ENCODE measurements at regions not wholly inside any gene's neighbourhood (a gene's known extent, or its start where the extent isn't known, plus 50 kb on each side); places are given as distances from the start of the nearest gene placed in this dataset.
"Not testable (repeated sequence)": the region's sequence is repeated elsewhere in the genome, so short reads cannot be mapped to it uniquely, and the experiment has no call there.

DNA sequence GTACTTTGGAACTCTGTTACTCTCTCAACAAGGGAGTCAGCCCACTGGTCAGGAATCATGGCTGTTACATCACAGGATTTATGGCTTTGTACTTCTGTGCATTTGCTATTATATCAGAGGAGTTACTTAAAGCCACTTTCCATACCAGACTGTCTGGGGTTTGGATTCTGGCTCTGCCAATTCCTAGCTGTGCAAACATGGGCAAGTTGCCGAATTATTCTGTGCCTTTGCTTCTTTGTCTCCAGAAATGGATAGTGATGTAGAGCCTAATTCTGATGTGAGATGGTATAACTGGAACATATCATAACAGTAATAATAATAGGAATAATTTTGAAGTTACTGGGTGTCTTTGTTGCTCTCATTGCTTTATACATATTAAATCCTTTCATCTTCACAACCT is 1047.3 kb upstream of the SEMA6A start:
- Histone ChIP-seq H3K4me1 (ENCODE audit: insufficient read depth, insufficient read length) (no peaks in the 10 kb centered on the region), H3K36me3 (ENCODE audit: insufficient read depth, insufficient read length, low read length) (no peaks in the 10 kb centered on the region), H3K27me3 (ENCODE audit: insufficient read depth, insufficient read length) (no peaks in the 10 kb centered on the region), H3K9me3 (ENCODE audit: insufficient read depth, low read length) (no peaks in the 10 kb centered on the region), H3K9ac (ENCODE audit: insufficient read length, low read depth) (no peak overlapping the region), H3K4me3 (ENCODE audit: insufficient read length, low read depth) (no peak overlapping the region)
- TF ChIP-seq SUZ12 (IDR thresholded peaks at IDR 0.05; ENCODE audit: extremely low read depth, insufficient read depth, insufficient read length) (no peak), YY1 (IDR thresholded peaks at IDR 0.05; ENCODE audit: insufficient read depth, insufficient read length) (no peak), ZNF274 (IDR thresholded peaks at IDR 0.05; ENCODE audit: low read depth, low read length) (no peak)
- DNase-seq (ENCODE audit: low read depth, low spot score): no peak

DNA sequence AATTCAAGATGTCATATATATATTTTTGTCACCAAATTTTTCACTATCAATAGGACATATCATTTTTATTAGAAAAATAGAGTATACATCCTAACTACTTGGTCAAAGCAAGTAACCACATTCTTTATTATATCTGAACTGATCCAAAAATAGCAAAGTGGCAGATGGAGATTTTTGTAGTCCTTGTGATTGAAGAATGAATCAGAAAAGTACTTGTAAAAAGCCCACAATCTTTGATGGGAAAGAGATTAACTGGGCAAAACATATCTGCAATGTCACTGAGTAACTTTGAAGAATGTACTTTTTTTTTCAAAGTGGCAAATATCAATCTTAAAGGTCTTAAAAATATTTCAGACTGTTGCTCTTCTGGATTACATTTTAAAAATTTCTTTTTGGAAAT is 1040.6 kb upstream of the SEMA6A start:
- Histone ChIP-seq H3K9ac (ENCODE audit: insufficient read length, low read depth) (no peak overlapping the region), H3K36me3 (ENCODE audit: insufficient read depth, insufficient read length, low read length) (no peaks in the 10 kb centered on the region), H3K4me3 (ENCODE audit: insufficient read length, low read depth) (no peak overlapping the region), H3K9me3 (ENCODE audit: insufficient read depth, low read length) (no peaks in the 10 kb centered on the region), H3K4me1 (ENCODE audit: insufficient read depth, insufficient read length) (no peaks in the 10 kb centered on the region), H3K27me3 (ENCODE audit: insufficient read depth, insufficient read length) (no peaks in the 10 kb centered on the region)
- DNase-seq (ENCODE audit: low read depth, low spot score): no peak
- no peak for TF ChIP-seq YY1 (IDR thresholded peaks at IDR 0.05; ENCODE audit: insufficient read depth, insufficient read length)
- no peak for TF ChIP-seq ZNF274 (IDR thresholded peaks at IDR 0.05; ENCODE audit: low read depth, low read length)
- no peak for TF ChIP-seq SUZ12 (IDR thresholded peaks at IDR 0.05; ENCODE audit: extremely low read depth, insufficient read depth, insufficient read length)

DNA sequence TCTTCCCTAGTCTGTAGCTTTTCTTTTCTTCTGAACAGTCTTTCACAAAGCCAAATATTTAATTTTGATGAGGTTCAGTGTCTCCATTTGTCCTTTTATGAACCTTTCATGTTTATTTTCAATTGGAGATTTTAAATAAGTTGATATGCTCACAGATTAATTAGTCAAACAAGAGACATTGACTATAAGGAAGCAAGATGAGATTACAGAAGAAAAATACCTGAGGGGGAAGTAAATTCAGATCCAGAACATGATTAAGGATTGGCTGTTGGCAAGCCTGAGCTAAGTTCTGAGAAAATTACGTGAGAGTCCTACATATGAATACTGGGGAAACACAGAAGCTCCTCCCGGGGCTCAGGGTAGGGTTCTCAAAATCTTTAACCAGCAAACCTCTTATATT is 1039.8 kb upstream of the SEMA6A start:
- no peaks in the 10 kb centered on the region for H3K27me3 ChIP-seq (ENCODE audit: insufficient read depth, insufficient read length)
- no peak for TF ChIP-seq YY1 (IDR thresholded peaks at IDR 0.05; ENCODE audit: insufficient read depth, insufficient read length)
- no peak for TF ChIP-seq ZNF274 (IDR thresholded peaks at IDR 0.05; ENCODE audit: low read depth, low read length)
- TF ChIP-seq SUZ12 (IDR thresholded peaks at IDR 0.05; ENCODE audit: extremely low read depth, insufficient read depth, insufficient read length): no peak

DNA sequence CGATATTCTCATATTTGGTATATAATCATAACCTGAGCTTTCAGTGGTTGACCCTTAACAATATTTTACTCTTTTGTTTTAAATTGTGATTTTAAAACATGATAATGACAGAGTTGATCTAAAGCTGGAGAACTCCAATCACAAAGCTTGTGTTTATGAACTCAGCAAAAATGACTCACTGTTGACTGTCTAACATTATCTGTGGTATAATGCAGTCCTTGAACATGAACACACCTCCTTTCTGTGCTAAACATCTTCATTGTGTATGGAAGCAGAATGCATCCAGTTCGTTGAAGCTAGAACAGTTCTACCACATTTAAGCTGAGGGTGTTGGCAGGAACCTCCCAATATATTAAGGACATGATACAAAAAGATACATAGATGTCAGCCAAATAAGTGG is 1030.2 kb upstream of the SEMA6A start:
- no peak for TF ChIP-seq YY1 (IDR thresholded peaks at IDR 0.05; ENCODE audit: insufficient read depth, insufficient read length)
- no peak for TF ChIP-seq SUZ12 (IDR thresholded peaks at IDR 0.05; ENCODE audit: extremely low read depth, insufficient read depth, insufficient read length)
- TF ChIP-seq ZNF274 (IDR thresholded peaks at IDR 0.05; ENCODE audit: low read depth, low read length): no peak
- H3K4me3 ChIP-seq (ENCODE audit: insufficient read length, low read depth): no peak overlapping the region
- H3K9me3 ChIP-seq (ENCODE audit: insufficient read depth, low read length): no peaks in the 10 kb centered on the region
- no peaks in the 10 kb centered on the region for H3K36me3 ChIP-seq (ENCODE audit: insufficient read depth, insufficient read length, low read length)
- H3K9ac ChIP-seq (ENCODE audit: insufficient read length, low read depth): no peak overlapping the region
- no peaks in the 10 kb centered on the region for H3K27me3 ChIP-seq (ENCODE audit: insufficient read depth, insufficient read length)
- H3K4me1 ChIP-seq (ENCODE audit: insufficient read depth, insufficient read length): no peaks in the 10 kb centered on the region
- no peak for DNase-seq (ENCODE audit: low read depth, low spot score)

More for the DNA sequence above, 1039.8 kb upstream of the SEMA6A start:
- Histone ChIP-seq H3K4me3 (ENCODE audit: insufficient read length, low read depth) (no peak overlapping the region), H3K9me3 (ENCODE audit: insufficient read depth, low read length) (no peaks in the 10 kb centered on the region), H3K9ac (ENCODE audit: insufficient read length, low read depth) (no peak overlapping the region), H3K36me3 (ENCODE audit: insufficient read depth, insufficient read length, low read length) (no peaks in the 10 kb centered on the region), H3K4me1 (ENCODE audit: insufficient read depth, insufficient read length) (no peaks in the 10 kb centered on the region)
- no peak for DNase-seq (ENCODE audit: low read depth, low spot score)

DNA sequence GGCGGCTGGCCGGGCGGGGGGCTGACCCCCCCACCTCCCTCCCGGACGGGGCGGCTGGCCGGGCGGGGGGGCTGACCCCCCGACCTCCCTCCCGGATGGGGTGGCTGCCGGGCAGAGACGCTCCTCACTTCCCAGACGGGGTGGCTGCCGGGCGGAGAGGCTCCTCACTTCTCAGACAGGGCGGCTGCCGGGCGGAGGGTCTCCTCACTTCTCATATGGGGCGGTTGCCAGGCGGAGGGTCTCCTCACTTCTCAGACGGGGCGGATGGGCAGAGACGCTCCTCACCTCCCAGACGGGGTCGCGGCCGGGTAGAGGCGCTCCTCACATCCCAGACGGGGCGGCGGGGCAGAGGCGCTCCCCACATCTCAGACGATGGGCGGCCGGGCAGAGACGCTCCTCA is 1025.2 kb upstream of the SEMA6A start:
- H3K4me3 ChIP-seq (ENCODE audit: insufficient read length, low read depth); H3K9ac ChIP-seq (ENCODE audit: insufficient read length, low read depth); H3K27me3 ChIP-seq (ENCODE audit: insufficient read depth, insufficient read length); H3K36me3 ChIP-seq (ENCODE audit: insufficient read depth, insufficient read length, low read length); H3K9me3 ChIP-seq (ENCODE audit: insufficient read depth, low read length); DNase-seq (ENCODE audit: low read depth, low spot score); H3K4me1 ChIP-seq (ENCODE audit: insufficient read depth, insufficient read length): not testable (repeated sequence)

DNA sequence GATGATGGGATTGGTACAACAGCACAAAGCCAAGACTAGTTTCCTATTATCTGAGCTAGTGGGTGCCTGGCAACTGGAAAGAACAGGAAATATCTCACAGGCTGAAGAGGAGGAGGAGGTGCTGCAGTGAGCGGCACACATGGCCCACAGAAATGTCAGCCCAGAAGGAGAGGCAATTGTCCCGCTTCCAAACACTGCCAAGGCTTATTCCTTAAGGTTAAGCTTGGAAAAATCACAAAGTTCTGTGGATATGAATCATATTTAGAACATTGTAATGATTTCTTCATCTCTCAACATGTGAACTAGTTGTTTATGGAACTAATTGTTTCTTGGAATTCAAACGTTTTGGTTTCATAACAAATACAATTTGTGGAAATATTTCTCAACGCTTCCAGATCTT is 1019.5 kb upstream of the SEMA6A start:
- H3K4me3 ChIP-seq (ENCODE audit: insufficient read length, low read depth): no peak overlapping the region
- no peaks in the 10 kb centered on the region for H3K9me3 ChIP-seq (ENCODE audit: insufficient read depth, low read length)
- H3K4me1 ChIP-seq (ENCODE audit: insufficient read depth, insufficient read length): no peaks in the 10 kb centered on the region
- no peaks in the 10 kb centered on the region for H3K36me3 ChIP-seq (ENCODE audit: insufficient read depth, insufficient read length, low read length)
- no peak for DNase-seq (ENCODE audit: low read depth, low spot score)
- TF ChIP-seq YY1 (IDR thresholded peaks at IDR 0.05; ENCODE audit: insufficient read depth, insufficient read length) (no peak), ZNF274 (IDR thresholded peaks at IDR 0.05; ENCODE audit: low read depth, low read length) (no peak), SUZ12 (IDR thresholded peaks at IDR 0.05; ENCODE audit: extremely low read depth, insufficient read depth, insufficient read length) (no peak)
- no peak overlapping the region for H3K9ac ChIP-seq (ENCODE audit: insufficient read length, low read depth)
- H3K27me3 ChIP-seq (ENCODE audit: insufficient read depth, insufficient read length): no peaks in the 10 kb centered on the region

DNA sequence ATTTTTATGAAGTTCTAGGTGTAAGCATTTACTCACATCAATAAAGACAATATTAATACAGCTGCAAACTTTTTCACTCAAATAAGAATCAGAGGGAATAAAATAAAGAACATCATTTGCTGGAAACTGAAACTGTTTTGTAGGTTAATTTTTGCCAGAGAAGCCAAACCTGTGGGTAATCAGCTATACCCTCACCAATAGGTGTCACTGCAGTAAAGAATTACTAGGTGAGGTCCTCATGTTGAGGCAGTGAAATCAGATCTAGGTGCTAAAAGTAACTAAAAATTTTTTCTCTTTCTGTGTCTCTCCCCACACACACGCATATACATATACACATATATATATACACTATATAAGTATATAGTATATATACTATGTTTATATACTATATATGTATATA is 1016.3 kb upstream of the SEMA6A start:
- no peak overlapping the region for H3K4me3 ChIP-seq (ENCODE audit: insufficient read length, low read depth)
- no peak for DNase-seq (ENCODE audit: low read depth, low spot score)
- no peaks in the 10 kb centered on the region for H3K27me3 ChIP-seq (ENCODE audit: insufficient read depth, insufficient read length)
- H3K36me3 ChIP-seq (ENCODE audit: insufficient read depth, insufficient read length, low read length): no peaks in the 10 kb centered on the region
- H3K9me3 ChIP-seq (ENCODE audit: insufficient read depth, low read length): no peaks in the 10 kb centered on the region; the same call in 1 of the 2 replicates
- H3K4me1 ChIP-seq (ENCODE audit: insufficient read depth, insufficient read length): no peaks in the 10 kb centered on the region
- H3K9ac ChIP-seq (ENCODE audit: insufficient read length, low read depth): no peak overlapping the region
- TF ChIP-seq YY1 (IDR thresholded peaks at IDR 0.05; ENCODE audit: insufficient read depth, insufficient read length): no peak
- no peak for TF ChIP-seq ZNF274 (IDR thresholded peaks at IDR 0.05; ENCODE audit: low read depth, low read length)
- no peak for TF ChIP-seq SUZ12 (IDR thresholded peaks at IDR 0.05; ENCODE audit: extremely low read depth, insufficient read depth, insufficient read length)

DNA sequence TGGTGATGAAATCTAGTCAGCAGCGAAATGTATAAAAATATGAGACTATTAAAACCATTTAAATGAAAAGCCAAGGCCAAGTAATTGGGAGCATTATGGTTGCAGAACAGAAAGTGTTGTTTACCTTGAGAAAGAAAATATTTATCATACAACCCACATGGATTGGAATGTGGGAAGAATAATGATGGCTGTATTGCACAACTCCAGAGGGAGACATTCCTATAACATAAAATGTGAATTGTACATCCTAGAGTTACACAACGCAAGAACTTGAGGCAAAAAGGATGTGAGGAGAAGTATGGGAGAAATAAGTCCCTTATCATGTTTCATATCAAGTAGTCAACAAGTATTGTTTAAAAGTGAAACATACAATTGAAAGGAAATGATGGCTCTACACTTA is 1014.0 kb upstream of the SEMA6A start:
- Histone ChIP-seq H3K27me3 (ENCODE audit: insufficient read depth, insufficient read length) (no peaks in the 10 kb centered on the region), H3K9me3 (ENCODE audit: insufficient read depth, low read length) (no peaks in the 10 kb centered on the region; the same call in 1 of the 2 replicates), H3K9ac (ENCODE audit: insufficient read length, low read depth) (no peak overlapping the region), H3K4me1 (ENCODE audit: insufficient read depth, insufficient read length) (no peaks in the 10 kb centered on the region), H3K36me3 (ENCODE audit: insufficient read depth, insufficient read length, low read length) (no peaks in the 10 kb centered on the region), H3K4me3 (ENCODE audit: insufficient read length, low read depth) (no peak overlapping the region)
- TF ChIP-seq YY1 (IDR thresholded peaks at IDR 0.05; ENCODE audit: insufficient read depth, insufficient read length): no peak
- no peak for TF ChIP-seq SUZ12 (IDR thresholded peaks at IDR 0.05; ENCODE audit: extremely low read depth, insufficient read depth, insufficient read length)
- no peak for TF ChIP-seq ZNF274 (IDR thresholded peaks at IDR 0.05; ENCODE audit: low read depth, low read length)
- no peak for DNase-seq (ENCODE audit: low read depth, low spot score)

Data from NT2/D1 (cell line).